Islet precursor cell (in vitro differentiated cells): ENCODE measurements at regions not wholly inside any gene's neighbourhood (a gene's known extent, or its start where the extent isn't known, plus 50 kb on each side); places are given as distances from the start of the nearest gene placed in this dataset.
A peak's percentile ranks its signal among the peaks of the same experiment; 100 is the strongest.

Experiments
- DNase-seq: peaks from one replicate; pipeline ENCODE4 v3.0.0-alpha.2; 2018

DNA sequence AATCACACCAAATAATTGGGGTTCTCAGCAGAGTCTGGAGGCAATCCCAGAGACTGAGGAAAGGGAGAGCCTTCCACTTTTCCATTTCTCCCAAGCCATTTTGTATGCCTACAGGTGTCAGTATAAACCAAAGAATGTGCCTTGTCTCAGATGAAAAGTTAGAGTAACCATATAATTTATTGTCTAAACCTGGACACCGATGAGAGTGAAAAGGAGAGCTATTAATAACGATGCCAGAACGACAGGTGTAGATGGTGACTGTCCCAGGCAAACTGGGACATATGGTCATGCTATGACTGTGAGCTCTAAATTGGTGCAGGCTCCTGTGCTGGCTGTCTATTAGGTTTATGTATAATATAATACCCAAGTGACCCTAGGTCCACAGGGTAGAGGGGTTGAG lies 219.6 kb downstream of the ARHGAP12 start:
- DNase-seq, result no peak

DNA sequence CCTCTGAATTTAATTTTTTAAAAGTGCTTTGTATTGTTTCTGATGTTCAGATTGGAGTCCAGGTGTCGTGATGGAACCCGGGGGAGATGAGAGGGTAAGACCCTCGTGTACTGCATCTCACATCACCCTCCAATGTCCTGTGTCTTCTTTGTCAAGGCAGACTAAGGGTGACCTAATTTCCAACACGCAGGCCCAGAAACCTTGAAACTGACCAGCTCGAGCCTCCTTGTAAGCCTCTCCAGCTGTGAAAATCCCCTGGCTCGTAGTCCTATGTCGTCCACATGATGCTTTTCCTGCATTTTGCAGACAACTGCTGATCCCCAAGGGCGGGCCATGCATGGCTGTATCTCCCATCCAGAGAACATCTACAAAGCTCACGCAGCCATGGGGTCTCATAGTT lies 220.2 kb downstream of the ARHGAP12 start:
- no peak for DNase-seq

DNA sequence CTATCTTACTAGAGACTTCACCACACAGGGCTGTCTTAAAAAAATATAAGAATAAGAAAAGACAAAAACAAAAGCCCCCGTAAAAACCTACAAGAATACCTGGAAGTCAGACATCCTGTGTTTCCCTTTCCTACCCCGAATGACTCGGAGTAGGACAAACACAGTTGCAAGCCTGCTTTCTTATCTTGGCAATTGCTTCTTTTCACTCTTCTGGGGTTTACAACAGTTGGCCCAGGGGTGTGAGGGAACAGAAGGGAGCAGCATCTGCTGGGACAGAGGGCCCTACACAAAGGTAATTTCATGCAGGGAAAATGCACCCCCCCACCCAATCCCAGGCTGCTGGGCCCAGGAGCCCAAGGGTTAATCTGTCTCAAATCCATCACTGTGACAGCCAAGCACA lies 220.6 kb downstream of the ARHGAP12 start:
- DNase-seq, result no peak

DNA sequence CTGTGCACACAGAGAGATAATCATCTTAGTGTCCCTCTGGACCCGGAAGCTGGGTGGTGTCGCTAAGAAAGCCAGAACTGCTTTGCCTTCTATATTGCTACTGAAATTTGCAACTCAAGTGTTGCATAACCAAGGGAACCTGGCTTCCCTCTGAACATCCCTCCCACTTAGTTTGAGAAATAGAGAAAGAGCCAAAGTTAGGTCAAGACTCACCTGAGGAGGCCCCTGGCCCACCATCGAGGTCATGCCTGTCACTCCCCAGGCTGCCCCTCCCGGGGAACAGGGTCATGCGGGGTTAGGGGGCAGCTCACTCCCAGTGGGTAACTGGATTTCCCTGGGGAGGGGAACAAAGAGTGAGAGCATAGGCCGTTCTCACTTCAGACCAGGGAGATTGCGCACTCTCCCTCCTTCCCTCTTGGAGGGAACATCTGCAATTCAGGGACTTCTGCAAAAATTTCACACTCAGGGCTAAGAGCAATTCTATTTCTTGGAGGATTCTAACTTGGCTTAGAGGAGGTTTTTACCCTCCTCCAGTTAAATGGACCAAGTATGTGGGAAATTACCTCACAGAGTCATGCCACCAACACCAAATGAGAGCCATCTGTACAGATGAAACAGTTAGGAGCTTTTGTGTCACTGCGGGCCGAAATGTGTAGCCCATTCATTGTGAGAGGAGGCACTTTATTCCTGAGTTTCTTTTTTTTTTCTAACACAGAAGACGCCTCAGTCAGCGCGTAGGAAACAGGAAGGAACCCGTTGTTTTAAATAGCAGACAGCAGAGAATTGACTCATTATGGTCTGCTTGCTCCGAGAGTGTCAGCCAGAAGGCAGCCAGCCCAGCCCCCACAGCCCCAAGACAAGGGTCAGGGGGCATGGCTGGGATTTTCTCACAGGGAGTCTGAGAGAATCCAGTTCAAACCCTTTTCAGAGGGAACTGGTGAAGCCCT lies 221.3 kb downstream of the ARHGAP12 start:
- peak; percentile 90 for DNase-seq

DNA sequence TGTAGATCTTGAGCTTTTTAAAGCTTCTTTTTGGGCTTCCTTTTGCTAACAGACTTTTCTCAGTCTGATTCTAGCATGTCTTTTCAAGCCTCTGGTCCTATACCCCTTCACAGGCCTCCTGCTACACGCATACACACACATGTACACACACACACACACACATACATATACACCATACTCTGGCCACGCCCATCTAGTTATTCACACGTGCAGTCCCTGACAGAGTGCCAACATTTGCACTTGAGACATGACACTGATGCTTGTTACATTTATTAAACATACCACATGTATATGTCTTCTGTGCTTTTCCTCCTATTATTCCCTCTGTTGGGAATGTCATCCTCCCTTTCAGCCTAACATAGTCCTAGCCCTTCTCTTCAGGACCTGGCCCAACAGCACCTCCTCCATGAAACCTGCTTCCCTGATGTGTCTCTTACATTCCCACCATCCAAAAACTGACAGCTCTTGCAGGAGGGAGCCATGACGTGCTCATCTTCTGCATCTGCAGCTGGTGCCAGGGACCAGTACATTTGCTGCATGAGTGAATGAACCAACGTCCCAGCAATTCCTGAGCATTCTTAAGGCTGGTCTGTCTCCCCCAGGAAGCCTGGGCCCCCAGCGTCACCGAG lies 222.1 kb downstream of the ARHGAP12 start:
- DNase-seq, result no peak

DNA sequence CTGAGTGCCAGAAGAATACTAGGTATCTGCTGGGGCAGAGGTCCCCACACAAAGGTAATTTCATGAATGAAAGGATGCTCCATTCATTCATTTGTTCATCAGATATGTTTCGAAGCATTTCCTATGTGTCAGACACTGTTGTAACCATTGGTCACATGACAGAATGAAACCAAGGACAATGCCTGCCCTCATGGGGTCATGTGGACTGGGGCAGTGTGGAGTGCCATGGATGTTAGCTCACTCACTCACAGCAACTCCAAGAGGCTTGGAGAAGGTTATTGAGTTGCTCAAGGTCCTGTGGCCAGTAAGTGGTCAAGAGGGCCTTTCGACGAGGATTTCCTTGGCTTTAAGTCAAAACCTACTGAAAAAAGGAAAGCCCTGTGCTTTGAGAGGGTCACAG lies 223.5 kb downstream of the ARHGAP12 start:
- no peak for DNase-seq

DNA sequence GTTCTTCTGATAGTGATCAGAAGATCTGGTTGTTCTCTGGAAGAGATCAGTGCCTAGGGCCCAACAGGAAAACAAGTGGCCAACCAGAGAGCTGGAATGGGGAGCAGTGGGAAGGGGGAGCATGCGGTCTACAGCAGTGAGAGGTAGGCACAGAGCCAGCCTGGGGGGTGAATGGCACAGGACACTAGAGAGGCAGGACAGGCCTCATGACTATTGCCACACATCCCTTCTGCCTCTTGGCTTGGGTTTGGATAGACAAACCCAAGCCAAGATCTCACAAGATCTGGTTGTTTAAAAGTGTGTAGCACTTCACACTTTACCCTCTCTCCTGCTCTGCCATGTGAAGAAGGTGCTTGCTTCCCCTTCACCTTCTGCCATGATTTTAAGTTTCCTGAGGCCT lies 224.4 kb downstream of the ARHGAP12 start:
- DNase-seq, result no peak

DNA sequence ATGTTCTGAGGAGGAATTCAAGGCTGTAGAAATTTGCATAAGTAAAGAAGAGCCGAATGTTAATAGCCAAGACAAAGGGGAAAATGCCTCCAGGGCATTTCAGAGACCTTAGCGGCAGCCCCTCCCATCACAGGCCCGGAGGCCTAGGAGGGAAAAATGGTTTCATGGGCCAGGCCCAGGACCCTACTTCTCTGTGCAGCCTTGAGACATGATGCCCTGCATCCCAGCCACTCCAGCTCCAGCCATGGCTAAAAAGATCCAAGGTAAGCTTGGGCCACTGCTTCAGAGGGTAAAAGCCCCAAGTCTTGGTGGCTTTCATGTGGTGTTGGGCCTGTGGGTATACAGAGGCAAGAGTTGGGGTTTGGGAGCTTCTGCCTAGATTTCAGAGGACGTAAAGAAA lies 225.7 kb downstream of the ARHGAP12 start:
- no peak for DNase-seq

DNA sequence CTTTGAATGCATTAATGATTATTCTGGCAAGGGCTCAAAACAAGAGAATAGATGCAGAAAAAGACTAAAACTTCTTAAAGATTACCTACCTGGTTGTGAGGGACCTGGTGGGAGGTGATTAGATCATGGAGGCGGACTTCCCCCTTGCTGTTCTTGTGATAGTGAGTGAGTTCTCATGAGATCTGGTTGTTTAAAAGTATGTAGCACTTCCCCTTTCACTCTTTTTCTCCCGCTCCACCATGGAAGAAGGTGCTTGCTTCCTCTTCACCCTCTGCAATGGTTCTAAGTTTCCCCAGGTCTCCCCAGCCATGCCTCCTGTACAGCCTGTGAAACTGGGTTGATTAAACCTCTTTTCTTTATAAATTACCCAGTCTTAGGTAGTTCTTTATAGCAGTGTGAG lies 226.6 kb downstream of the ARHGAP12 start:
- no peak for DNase-seq

DNA sequence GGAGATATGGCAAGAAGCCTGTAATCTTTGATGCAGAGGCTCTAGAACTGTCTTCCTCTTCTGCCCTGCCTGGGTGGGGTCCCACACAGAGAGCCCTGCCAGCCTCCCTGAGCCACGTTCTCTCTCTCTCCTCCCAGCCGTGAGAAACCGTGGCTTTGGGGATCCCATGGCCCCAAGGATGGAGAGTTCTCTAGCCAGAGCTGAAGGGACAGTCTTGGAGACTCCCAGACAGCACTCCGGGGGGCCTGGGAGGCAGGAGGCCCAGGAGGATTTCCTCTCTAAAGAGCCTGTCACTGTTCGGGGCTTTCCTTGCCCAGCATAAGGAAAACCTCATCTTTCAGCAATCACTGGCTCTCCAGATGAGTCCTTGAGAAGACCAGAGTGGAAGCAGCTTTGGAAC lies 227.1 kb downstream of the ARHGAP12 start:
- DNase-seq, result no peak

DNA sequence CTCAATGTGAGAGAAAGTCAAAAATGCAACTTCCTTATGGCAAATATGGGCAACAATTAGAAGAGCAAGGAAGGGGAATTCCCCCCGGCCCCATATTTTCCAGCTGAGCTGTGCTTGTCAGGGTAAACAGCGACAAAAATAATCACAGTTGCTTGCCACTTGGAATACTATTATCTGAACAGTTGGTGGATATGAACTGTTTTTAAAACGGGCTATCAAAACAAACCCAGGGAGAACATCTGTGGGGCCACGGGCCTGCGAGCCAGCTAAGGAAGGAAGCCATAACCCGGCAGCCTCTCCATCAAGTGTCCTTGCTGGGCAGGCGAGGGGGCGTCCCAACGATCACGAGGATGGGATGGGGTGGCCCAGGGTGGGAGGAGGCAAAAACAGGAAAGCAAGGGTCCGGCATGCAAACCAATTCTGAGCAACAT lies 228.4 kb downstream of the ARHGAP12 start:
- DNase-seq, result no peak

DNA sequence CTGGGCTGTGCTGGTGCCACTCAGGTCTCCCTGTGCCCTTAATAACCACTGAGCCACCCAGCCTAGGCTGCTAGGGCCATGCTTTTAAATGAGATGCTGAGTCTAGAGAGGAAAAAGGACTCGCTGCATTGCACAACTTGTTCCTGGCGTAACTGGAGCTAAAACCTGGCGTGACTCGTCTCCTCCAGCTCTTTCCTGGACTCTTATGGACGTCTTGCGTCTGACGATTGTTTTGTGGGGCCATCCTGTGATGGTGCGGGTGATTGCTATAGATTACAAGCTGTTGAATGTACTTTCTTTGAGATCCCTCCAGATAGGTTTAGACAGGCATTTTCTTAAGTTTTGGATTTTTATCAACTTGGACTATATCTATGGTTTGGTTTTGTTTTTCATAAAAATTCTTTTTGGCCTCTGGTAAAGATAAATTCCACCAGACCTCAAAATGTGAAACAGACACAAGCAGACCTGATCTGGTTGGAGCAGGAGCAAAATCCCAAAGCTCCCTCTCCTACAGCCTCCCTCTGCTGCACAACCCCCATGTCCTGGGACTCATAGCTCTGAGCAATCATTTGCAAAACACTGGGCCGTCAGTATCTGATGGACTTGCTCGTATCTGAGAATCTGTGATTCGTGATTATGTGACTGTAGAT lies 230.3 kb downstream of the ARHGAP12 start:
- no peak for DNase-seq

DNA sequence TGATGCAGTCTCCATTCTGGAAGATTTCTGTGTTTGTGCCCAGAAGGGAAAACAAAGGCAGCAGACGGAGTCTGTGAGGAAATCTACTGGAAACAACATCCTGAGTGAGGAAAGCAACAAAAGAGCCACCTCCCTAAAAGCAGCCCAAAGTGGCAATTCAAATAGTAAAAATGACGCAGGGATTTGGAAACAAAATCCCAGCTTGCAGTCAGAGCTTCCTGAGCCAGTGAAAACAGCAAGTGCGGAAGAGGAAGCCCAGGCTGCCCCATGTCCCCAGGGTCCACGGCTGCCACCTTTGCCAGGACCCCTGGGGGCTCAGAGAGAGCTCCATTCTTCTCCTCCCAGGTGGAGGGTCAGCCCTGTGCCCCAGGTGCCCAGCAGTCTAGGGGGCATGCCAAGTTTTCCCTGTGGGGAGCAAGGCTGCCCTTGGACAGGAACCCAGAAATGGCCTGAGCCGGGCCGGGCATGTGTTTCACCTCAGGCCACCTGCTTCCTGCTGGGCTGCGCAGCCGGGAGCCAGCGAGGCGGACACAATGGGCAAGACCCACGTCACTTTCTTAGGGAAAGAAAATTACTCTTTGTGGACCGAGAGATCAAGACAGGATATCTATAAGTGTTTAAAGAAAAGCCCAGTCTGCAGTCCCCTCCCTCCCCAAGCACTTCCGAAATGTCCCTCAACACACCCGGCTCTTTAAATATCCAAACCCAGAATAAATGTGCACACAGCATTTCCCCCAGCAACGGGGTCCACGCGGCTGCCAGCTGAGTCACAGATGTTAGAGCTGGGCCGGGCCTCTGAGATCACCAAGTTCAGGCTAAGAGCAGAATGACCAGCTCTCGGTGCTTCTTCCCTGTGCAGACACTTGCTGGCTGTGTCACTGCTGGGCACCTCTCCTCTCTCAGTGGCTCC lies 231.1 kb downstream of the ARHGAP12 start:
- DNase-seq, result peak; percentile 62

DNA sequence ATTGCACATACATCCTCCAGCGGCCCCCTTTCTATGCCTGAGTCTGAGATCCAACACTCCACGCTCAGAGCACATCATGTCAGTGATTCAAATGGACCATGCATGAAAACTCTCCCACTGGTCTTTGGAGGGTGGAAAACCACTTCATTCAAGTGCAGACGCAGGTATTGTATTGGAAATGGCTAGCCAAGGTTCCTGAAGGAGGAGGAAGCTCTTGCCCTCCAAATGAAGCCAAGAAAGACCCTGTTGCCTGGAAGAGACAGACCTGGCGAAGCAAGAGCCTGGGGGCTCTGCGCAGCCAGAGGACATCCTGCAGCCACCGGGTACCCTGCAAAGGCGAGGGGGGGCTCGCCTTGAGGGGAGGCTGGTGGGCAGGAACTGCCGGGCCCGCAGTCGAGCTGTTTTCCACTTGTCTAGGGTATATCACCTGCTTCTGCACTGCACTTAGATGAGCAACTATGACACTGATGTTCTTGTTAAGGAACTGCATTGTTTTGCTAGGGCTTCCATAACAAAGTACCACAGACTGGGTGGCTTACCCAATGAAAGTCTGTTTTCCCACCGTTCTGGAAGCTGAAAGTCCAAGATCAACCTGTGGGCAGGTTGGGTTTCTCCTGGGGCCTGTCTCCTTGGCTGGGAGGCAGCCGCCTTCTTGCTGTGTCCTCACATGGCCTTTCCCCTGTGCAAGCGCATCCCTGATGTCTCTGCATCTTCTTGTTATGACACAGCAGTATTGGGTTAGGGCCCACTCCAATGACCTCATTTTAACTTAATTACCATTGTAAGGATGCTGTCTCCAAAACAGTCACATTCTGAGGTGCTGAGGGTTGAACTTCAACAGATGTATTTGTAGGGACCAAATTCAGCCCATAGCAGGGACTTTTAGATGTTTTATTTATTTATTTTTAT lies 233.4 kb downstream of the ARHGAP12 start:
- no peak for DNase-seq

DNA sequence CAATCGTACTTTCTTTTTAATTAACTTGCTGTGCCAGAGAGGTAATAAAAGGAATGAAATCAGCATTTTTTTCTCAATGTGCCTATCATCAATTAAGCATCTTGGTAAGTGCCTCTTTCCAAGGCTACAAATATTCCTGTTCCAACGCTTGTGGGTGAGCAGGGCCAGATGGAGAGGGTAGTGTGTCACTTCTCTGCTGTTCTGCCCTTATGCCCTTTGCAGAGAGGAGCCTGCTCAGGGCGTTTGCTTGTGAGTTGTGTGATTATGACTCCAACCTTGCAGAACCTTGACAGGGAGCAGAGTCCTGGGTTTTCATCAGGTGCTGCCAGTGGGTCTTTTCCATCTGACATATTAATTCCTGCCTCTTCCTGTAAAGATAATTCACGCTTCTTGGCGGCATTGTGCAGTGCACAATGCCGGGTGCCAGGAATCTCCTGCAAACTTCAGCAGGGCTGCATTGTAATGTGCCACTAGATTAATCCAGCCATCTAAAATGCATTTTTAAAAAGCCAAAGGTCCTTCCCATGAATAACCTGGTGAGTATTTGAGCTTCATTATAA lies 234.4 kb downstream of the ARHGAP12 start:
- peak; percentile 23 for DNase-seq

DNA sequence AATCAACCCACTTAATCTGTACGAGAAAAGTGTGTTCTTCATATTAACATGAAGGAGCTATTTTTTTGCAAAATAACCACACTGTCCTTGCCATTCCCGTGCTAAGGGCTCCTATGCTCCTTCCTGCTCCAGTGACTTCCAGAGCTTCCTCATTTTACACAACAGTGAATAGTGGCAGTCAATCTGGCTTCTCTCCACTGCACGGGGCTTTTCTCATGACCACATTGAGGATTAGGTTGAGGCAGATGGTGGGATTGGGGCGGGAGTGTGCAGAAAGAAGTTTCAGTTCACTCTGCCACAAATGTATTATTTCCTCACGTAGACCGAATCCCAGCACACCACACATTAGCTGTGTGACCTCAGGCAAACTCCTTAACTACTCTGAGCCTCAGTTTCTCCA lies 235.1 kb downstream of the ARHGAP12 start:
- no peak for DNase-seq

DNA sequence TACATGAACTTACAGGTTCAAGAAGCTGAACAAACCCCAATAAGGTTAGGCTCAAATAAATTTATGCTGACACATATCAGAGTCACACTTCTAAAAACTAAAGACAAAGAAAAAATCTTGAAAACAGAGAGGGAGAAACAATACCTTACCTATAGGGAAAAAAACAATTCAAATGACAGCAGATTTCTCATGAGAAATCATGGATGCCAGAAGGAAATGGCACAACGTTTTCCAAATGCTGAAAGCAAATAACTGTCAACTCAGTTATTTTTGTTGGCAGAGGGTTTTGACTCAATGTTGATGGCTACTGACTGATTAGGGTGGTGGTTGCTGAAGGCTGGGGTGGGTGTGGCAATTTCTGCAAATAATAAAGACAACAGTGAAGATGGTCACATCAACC lies 239.4 kb downstream of the ARHGAP12 start:
- no peak for DNase-seq

DNA sequence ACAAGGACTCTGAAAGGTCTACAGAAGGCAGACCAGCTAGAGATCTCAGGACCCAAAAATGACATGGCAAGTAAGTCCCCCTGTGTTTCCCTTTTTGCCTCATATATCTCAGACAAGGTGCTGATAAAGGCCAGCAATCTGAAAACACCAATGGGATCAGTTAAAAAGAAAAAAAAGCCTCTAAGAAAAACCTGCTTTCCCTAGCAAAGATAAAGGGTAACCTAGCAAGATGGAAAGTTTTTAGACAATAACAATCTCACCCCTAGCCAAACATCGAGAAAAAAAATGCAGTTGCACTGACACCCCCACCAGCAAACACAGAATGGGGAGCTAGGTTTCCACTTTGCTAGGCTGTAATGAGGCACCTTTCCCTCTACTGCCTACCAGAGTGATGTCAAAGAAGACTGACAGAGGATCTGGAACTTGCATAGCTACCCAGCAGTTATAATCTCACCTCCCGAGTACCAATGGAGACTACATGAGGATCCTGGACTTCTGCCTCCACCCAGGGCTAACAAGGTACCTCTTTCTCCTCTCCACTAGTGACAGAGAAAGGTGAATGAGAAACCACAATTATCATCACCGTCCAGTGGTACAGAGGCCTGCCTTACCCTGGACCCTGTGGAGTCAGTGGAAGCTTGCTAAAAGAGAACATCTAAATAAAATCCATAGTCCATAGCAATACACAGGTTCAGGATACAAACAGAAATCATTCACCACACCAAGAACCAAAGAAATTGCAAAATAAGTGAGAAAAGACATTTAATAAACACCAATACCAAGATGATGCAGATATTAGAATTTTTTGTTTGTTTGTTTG lies 240.8 kb downstream of the ARHGAP12 start:
- DNase-seq, result peak; percentile 17

DNA sequence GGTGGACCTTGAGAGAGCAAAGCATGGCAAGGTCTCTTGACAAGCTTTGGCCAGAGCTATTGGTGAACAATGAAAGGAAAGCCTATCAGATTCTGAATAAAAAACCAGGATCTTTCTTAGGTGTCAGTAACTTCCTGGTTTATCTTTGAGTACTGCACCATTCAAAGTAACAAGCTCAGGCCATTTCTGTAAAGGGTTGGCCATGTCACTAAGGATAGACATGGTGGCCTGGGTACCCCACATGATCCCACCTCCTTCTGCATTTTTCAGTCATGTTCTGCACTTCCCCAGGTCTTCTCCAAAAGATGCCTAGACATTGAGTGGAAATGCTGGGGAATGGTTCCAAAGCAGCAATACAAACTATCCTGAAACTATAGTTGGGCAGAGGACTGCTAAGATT lies 242.0 kb downstream of the ARHGAP12 start:
- no peak for DNase-seq

DNA sequence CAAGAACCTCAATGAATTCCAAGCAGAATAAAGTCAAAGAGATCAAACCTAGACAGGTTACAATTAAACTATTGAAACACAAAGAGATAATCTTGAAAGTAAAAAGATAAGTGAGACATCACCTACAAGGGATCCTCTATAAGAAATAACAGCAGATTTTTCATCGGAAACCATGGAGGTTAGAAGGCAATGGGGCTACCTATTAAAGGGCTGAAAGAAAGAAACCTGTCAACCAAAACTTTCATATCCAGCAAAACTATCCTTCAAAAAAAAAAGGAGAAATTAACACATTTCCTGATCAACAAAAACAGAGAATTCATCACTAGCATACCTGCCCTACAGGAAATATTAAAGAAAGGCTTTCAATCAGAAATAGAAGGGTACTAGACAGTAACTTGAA lies 244.9 kb downstream of the ARHGAP12 start:
- DNase-seq, result no peak
